ENCODE measurements at regions not wholly inside any gene's neighbourhood (a gene's known extent, or its start where the extent isn't known, plus 50 kb on each side); places are given as distances from the start of the nearest gene placed in this dataset.

DNA sequence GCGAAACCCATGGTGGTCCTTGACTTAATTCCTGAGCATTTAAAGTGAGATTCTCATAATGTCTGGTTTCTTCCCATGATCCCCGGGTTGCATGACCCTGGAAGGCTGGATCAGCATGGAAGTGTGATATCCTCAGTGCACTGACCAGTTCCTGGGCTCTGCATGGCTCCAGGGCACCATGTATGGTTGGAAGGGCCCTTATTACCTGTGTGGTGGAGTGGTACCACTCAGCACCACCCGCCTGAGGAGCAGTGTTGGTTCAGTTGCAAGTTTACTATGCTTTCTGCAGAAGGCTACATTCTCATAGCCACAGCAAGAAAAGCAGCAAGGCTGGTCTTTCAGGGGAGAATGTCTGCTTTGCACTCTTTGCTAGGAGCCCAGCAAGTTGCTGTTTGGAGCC, 325.7 kb upstream of the MKI67 start:
- no peak overlapping the region for H3K4me3 ChIP-seq
- intact Hi-C loops (cut with DNase I) = no loop called here
- H3K27ac ChIP-seq = no peak overlapping the region
- no peak for DNase-seq
- 56 to 78% methylated on average over 3 of the region's 3 CpGs for WGBS, 2 donors
- H3K9me3 ChIP-seq = peaks cover 0 to 11% (median 0%) of the 10 kb centered on the region in 3 donors
- H3K27me3 ChIP-seq = no peaks in the 10 kb centered on the region
- no peaks in the 10 kb centered on the region for H3K36me3 ChIP-seq
- no peaks in the 10 kb centered on the region for H3K4me1 ChIP-seq
- TF ChIP-seq POLR2A (IDR thresholded peaks at IDR 0.05) = no peak
- TF ChIP-seq, protein P1, sequence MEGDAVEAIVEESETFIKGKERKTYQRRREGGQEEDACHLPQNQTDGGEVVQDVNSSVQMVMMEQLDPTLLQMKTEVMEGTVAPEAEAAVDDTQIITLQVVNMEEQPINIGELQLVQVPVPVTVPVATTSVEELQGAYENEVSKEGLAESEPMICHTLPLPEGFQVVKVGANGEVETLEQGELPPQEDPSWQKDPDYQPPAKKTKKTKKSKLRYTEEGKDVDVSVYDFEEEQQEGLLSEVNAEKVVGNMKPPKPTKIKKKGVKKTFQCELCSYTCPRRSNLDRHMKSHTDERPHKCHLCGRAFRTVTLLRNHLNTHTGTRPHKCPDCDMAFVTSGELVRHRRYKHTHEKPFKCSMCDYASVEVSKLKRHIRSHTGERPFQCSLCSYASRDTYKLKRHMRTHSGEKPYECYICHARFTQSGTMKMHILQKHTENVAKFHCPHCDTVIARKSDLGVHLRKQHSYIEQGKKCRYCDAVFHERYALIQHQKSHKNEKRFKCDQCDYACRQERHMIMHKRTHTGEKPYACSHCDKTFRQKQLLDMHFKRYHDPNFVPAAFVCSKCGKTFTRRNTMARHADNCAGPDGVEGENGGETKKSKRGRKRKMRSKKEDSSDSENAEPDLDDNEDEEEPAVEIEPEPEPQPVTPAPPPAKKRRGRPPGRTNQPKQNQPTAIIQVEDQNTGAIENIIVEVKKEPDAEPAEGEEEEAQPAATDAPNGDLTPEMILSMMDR (IDR thresholded peaks at IDR 0.05) = no peak

DNA sequence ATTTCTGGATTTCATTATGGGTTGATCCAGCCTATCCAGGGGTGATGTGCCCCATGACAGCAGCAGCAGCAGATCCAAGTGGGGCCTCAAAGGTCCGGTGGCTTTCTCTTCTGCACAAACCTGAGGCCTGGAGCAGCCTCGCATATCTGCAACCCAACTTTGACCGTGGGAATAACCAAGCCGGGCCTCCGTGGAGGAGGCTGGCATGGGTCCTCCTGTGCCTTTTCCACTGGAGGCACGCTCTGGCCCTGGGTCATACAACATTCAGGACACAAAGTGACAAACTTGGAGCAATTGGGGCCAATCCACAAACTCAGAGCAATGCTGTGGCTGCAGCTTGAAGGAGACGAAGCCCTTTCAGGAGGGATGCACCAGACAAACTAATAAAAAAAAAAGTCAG, 330.0 kb upstream of the MKI67 start:
- no peak for DNase-seq

DNA sequence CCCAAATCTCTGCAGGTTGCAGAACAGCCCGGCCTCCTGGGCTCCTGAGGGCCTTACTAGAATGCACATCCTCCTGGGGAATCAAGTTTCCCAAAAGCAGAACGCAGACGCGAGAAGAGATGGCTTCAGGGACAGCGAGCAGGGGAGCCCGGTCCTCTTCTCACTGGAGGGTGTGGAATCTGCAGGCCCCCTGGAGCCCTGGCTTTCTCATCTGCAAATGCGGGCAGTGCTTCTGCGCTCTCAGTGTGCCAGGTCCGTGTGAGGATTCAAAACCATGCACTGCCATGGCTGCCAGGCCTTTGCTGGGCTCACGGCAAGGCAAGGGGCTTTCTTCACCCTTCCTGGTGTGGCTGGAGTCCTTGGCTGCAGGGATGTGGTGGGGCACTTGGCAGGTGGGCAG, 330.9 kb upstream of the MKI67 start:
- DNase-seq = no peak

More for the DNA sequence above, 330.0 kb upstream of the MKI67 start:
- Histone ChIP-seq H3K4me1 (no peaks in the 10 kb centered on the region), H3K9me3 (peaks cover 0 to 18% (median 0%) of the 10 kb centered on the region in 3 donors), H3K36me3 (no peaks in the 10 kb centered on the region), H3K4me3 (no peak overlapping the region), H3K27ac (no peak overlapping the region), H3K27me3 (no peaks in the 10 kb centered on the region)
- WGBS, 2 donors = 84 to 96% methylated on average over 3 to 4 of the region's 7 CpGs
- intact Hi-C loops (cut with DNase I) = no loop called here
- TF ChIP-seq, protein P1 (IDR thresholded peaks at IDR 0.05) = no peak
- TF ChIP-seq POLR2A (IDR thresholded peaks at IDR 0.05) = no peak

DNA sequence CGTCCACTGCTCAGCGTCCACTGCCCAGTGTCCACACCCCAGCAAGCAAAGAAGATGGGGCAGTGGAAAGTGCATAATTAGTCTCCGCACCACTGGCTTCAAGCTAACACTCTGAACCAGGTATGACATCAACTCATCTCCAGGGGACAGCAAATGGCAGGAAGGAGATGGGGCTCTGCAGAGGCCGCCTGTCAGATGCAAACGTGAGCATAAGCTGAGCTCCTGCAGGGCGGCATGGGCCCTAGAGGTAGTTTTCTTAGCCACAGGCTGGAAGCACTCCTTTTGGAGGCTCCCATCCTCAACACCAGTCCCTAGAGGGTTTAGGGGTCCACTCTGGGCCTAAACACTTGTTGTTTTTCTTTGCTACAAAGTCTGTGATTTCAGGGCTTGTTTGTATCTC, 335.8 kb upstream of the MKI67 start:
- no peaks in the 10 kb centered on the region for H3K27me3 ChIP-seq
- no peak overlapping the region for H3K27ac ChIP-seq
- TF ChIP-seq, protein P1 (IDR thresholded peaks at IDR 0.05) = no peak
- no peak for TF ChIP-seq POLR2A (IDR thresholded peaks at IDR 0.05)
- no peak overlapping the region for H3K4me3 ChIP-seq
- H3K9me3 ChIP-seq = peaks cover 0 to 25% (median 5%) of the 10 kb centered on the region in 3 donors
- H3K4me1 ChIP-seq = no peaks in the 10 kb centered on the region
- intact Hi-C loops (cut with DNase I) = no loop called here
- 66 to 75% methylated on average over 2 to 4 of the region's 6 CpGs for WGBS, 2 donors
- H3K36me3 ChIP-seq = no peaks in the 10 kb centered on the region
- DNase-seq = no peak

More for the DNA sequence above, 330.9 kb upstream of the MKI67 start:
- Histone ChIP-seq H3K27ac (no peak overlapping the region), H3K4me1 (no peaks in the 10 kb centered on the region), H3K36me3 (no peaks in the 10 kb centered on the region), H3K9me3 (peaks cover 0 to 18% (median 0%) of the 10 kb centered on the region in 3 donors), H3K4me3 (no peak overlapping the region), H3K27me3 (no peaks in the 10 kb centered on the region)
- intact Hi-C loops (cut with DNase I) = no loop called here
- no peak for TF ChIP-seq POLR2A (IDR thresholded peaks at IDR 0.05)
- TF ChIP-seq, protein P1 (IDR thresholded peaks at IDR 0.05) = no peak
- WGBS, 2 donors = 79 to 100% methylated on average over 1 to 10 of the region's 10 CpGs

DNA sequence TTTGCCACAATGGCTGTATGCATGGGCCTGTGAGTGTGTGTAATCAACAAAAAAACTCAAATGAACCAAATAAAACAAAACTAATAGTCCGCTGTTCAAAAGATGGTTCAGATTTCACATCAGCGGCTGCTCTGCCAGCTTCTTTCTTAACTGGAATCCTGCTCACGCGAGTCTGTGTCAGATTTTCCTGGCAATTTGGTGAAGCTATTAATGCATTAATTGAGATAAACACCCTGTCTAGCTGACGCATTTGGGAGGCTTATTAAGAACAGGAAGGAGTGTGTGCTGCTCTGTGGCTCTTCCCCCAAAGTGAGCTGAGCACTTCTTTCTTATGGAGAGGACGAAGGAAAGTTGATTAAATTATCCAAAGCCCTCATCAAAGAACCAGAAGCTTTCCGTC, 336.6 kb upstream of the MKI67 start:
- no peak overlapping the region for H3K27ac ChIP-seq
- 57 to 63% methylated on average over 7 of the region's 7 CpGs for WGBS, 2 donors

More for the DNA sequence above, 336.6 kb upstream of the MKI67 start:
- Histone ChIP-seq H3K36me3 (no peaks in the 10 kb centered on the region), H3K27me3 (no peaks in the 10 kb centered on the region), H3K4me1 (no peaks in the 10 kb centered on the region), H3K4me3 (no peak overlapping the region), H3K9me3 (peaks cover 0 to 28% (median 5%) of the 10 kb centered on the region in 3 donors)
- no peak for DNase-seq
- no peak for TF ChIP-seq POLR2A (IDR thresholded peaks at IDR 0.05)
- TF ChIP-seq, protein P1 (IDR thresholded peaks at IDR 0.05) = no peak
- intact Hi-C loops (cut with DNase I) = no loop called here
